WERI-Rb-1 (cell line): ENCODE measurements at regions not wholly inside any gene's neighbourhood (a gene's known extent, or its start where the extent isn't known, plus 50 kb on each side); places are given as distances from the start of the nearest gene placed in this dataset.

ENCODE experiments used
- DNase-seq: peaks from one replicate; pipeline ENCODE4 v3.0.0-alpha.2; 2020
- H3K27ac ChIP-seq: fragments of 250-450 bp; sonication (Bioruptor Pico); 2 replicates; pipeline ENCODE4 v1.5.1; 2020; ENCODE audit warnings: mild to moderate bottlenecking, moderate library complexity
- H3K27me3 ChIP-seq: fragments of 250-450 bp; sonication (Bioruptor Pico); 2 replicates; pipeline ENCODE4 v1.5.1; 2021; ENCODE audit warnings: mild to moderate bottlenecking, low read depth, moderate library complexity; ENCODE audit not compliant: insufficient read depth, severe bottlenecking
- H3K36me3 ChIP-seq: fragments of 250-450 bp; sonication (Bioruptor Pico); 2 replicates; pipeline ENCODE4 v1.5.1; 2020; ENCODE audit warnings: mild to moderate bottlenecking, moderate library complexity
- H3K4me3 ChIP-seq: 2 replicates; pipeline ENCODE4 v1.5.1; 2011; ENCODE audit warnings: low read depth, mild to moderate bottlenecking, control low read depth, low read length
- H3K9me3 ChIP-seq: fragments of 250-450 bp; sonication (Bioruptor Pico); 2 replicates; pipeline ENCODE4 v1.5.1; 2021; ENCODE audit warnings: mild to moderate bottlenecking, moderate library complexity; ENCODE audit not compliant: severe bottlenecking
- CTCF ChIP-seq: IDR thresholded peaks from 2 replicates; pipeline ENCODE4 v1.5.1; 2011; ENCODE audit warnings: low read depth, mild to moderate bottlenecking, control low read depth, inconsistent platforms, low read length

DNA sequence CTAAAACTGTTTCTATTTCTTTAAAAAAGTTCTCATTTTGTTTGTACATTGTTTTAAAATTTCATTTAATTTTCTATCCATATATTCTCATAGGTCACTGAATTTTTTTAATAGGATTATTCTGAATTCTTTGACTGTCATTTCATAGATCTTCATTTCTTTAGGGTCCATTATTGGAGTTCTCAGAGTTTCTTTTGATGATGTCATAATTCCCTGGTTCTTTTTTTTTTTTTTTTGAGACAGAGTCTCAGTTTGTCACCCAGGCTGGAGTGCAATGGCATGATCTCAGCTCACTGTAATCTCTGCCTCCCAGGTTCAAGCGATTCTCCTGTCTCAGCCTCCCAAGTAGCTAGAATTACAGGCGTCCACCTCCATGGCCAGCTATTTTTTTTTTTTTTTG, 89.9 kb downstream of the DMRT2 start:
- Histone ChIP-seq H3K27me3 (peaks cover 29% of the 10 kb centered on the region), H3K27ac (no peak overlapping the region), H3K4me3 (no peak overlapping the region), H3K36me3 (no peaks in the 10 kb centered on the region), H3K9me3 (no peaks in the 10 kb centered on the region)
- no peak for TF ChIP-seq CTCF
- DNase-seq, result no peak

DNA sequence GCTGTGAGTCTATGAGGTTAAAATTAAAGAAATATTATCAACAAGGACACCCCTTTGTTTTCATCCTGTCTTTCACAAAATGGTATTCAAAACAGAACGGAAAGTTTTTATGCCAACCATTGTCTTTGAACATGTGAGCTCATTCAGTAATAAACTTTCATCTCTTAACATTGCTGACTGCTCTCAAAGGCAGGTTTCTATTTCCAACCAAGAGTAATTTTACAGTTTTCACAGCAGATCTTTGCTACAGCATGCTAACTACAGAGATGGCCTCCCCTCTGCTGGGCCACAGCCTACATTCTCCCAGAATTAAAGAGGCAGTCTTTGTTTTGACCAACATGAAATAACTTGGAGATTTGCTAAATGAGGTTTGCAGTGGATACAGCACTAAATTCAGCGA, 101.5 kb downstream of the DMRT2 start:
- H3K27ac ChIP-seq, result no peak overlapping the region
- no peaks in the 10 kb centered on the region for H3K9me3 ChIP-seq
- no peak for DNase-seq
- H3K27me3 ChIP-seq, result peaks cover 36% of the 10 kb centered on the region
- TF ChIP-seq CTCF, result no peak
- H3K4me3 ChIP-seq, result no peak overlapping the region
- H3K36me3 ChIP-seq, result no peaks in the 10 kb centered on the region

GRCh38 chr9:1152171-1152570, 102.0 kb downstream of the DMRT2 start:
- no peak for TF ChIP-seq CTCF
- H3K27me3 ChIP-seq, result peaks cover 40% of the 10 kb centered on the region
- no peak overlapping the region for H3K4me3 ChIP-seq
- no peaks in the 10 kb centered on the region for H3K9me3 ChIP-seq
- H3K27ac ChIP-seq, result no peak overlapping the region
- no peaks in the 10 kb centered on the region for H3K36me3 ChIP-seq
- no peak for DNase-seq

GRCh38 chr9:1154739-1155138, 104.6 kb downstream of the DMRT2 start:
- Histone ChIP-seq H3K4me3 (no peak overlapping the region), H3K36me3 (no peaks in the 10 kb centered on the region), H3K27me3 (peaks cover 48% of the 10 kb centered on the region), H3K9me3 (no peaks in the 10 kb centered on the region), H3K27ac (no peak overlapping the region)
- no peak for DNase-seq
- TF ChIP-seq CTCF, result no peak

- TF ChIP-seq CTCF, result no peak
- no peaks in the 10 kb centered on the region for H3K9me3 ChIP-seq
- no peaks in the 10 kb centered on the region for H3K36me3 ChIP-seq
- H3K27me3 ChIP-seq, result peaks cover 55% of the 10 kb centered on the region
- H3K4me3 ChIP-seq, result no peak overlapping the region
- no peak for DNase-seq
- no peak overlapping the region for H3K27ac ChIP-seq
Observed at GRCh38 chr9:1155602-1156001, 105.4 kb downstream of the DMRT2 start.

DNA sequence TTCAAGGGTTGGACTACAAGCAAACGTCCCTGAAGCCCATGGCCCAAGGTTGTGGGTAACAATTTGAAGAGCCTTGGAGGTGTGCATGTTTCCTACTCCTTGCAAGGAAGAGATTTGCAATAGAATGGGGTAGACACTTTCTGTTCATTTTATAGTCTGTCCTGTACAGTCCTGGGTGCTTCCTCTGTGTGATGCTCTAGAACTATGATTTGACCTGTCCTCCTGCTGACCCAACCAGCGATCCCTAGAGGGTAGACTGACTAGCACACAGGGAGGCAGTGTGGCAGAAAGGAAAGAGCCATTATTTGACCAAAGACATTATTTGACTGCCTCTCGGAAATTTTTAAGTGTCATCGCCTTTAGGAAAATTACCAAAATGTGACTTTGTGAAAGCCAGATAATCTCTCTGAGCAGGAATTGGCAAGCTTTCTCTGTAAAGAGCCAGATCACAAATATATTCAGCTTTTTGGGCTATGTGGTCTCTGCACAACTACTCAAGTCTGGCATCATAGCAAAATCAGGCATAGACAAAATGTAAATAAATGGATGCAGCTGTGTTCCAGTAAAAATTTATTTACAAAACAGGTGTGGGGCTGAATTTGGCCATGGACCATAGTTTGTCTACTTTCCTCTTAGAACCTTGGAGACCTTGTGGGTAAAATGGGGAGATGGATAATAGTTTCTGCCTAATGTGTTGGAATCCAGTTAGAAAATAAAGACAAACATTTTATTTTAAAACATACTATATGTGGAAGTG, 106.8 kb downstream of the DMRT2 start:
- peaks cover 58% of the 10 kb centered on the region for H3K27me3 ChIP-seq
- no peaks in the 10 kb centered on the region for H3K36me3 ChIP-seq
- DNase-seq, result no peak
- H3K4me3 ChIP-seq, result no peak overlapping the region
- H3K27ac ChIP-seq, result no peak overlapping the region
- TF ChIP-seq CTCF, result no peak
- no peaks in the 10 kb centered on the region for H3K9me3 ChIP-seq
